Fibroblast of lung (primary cell): ENCODE measurements at regions not wholly inside any gene's neighbourhood (a gene's known extent, or its start where the extent isn't known, plus 50 kb on each side); places are given as distances from the start of the nearest gene placed in this dataset.

Source experiments
- CTCF ChIP-seq, 2 donors: IDR thresholded peaks in 1 of 2; conservative IDR thresholded peaks in 1 of 2; 1 replicate in 1 of 2; 2 replicates in 1 of 2; pipeline ENCODE4 v1.5.1; 2011 to 2012; ENCODE audit warnings: low read length in 2 of 2, control low read depth in 1 of 2, inconsistent platforms in 1 of 2, low read depth in 1 of 2, mild to moderate bottlenecking in 1 of 2
- EZH2 ChIP-seq: IDR thresholded peaks from 2 replicates; pipeline ENCODE4 v1.5.1; 2012; ENCODE audit warnings: low read length, control low read depth, mild to moderate bottlenecking; ENCODE audit errors: missing control alignments

- TF ChIP-seq EZH2 (no peak), CTCF (conservative IDR thresholded peaks at IDR 0.05 in 1 of 2, IDR thresholded peaks at IDR 0.05 in 1 of 2; ENCODE audit: low read depth in 1 of 2, low read length in 2 of 2) (no peak)
Measured at GRCh38 chr11:129722529-129722928, 93.1 kb upstream of the TMEM45B start.
